ENCODE measurements at regions not wholly inside any gene's neighbourhood (a gene's known extent, or its start where the extent isn't known, plus 50 kb on each side); places are given as distances from the start of the nearest gene placed in this dataset.

DNA sequence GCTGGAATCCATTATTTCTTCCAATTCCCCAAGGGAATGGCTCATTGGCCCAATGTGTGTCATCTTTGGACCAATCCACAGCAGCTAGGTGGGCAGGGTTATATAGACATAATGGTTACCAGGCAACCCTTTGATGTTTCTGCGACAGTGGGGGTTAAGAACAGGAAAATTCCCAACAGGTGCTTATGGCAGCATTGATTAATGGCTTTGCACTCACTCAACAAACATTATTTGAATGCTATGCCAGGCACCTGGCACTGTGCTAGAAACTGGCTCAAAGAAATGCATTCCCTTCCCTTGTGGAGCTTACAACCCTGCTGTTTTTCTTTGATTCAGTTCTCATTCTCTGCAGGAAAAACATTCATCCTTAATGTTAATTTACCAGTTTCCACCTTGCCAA is 1221.0 kb downstream of the AACS start:
- TF ChIP-seq RAD21 (IDR thresholded peaks at IDR 0.05; ENCODE audit: low read depth) (no peak), TEAD4 (IDR thresholded peaks at IDR 0.05) (no peak), NFIC (IDR thresholded peaks at IDR 0.05) (no peak)
